Lower lobe of right lung (tissue), 2 donors: ENCODE measurements at regions not wholly inside any gene's neighbourhood (a gene's known extent, or its start where the extent isn't known, plus 50 kb on each side); places are given as distances from the start of the nearest gene placed in this dataset.

ENCODE experiments used
- ATAC-seq, 2 donors: fragments of 200-7000 bp; cut with Tn5 transposase; one replicate each; pipeline ENCODE4 v1.9.1; 2020 to 2022; ENCODE audit warnings: mild to moderate bottlenecking in 2 of 2, moderate library complexity in 2 of 2
- DNase-seq: peaks from one replicate; pipeline ENCODE4 v3.0.0-alpha.2; 2020
- H3K27ac ChIP-seq: fragments of 200-600 bp; one replicate; pipeline ENCODE4 v1.8.0; 2022
- H3K27me3 ChIP-seq: fragments of 200-600 bp; one replicate; pipeline ENCODE4 v1.8.0; 2022; ENCODE audit warnings: low read depth
- H3K36me3 ChIP-seq: fragments of 200-600 bp; one replicate; pipeline ENCODE4 v1.8.0; 2022; ENCODE audit warnings: mild to moderate bottlenecking
- H3K4me1 ChIP-seq: fragments of 200-600 bp; one replicate; pipeline ENCODE4 v1.8.0; 2022
- H3K4me3 ChIP-seq: fragments of 200-600 bp; one replicate; pipeline ENCODE4 v1.8.0; 2022; ENCODE audit warnings: mild to moderate bottlenecking
- H3K9me3 ChIP-seq: fragments of 200-600 bp; one replicate; pipeline ENCODE4 v1.8.0; 2022
- intact Hi-C: fragments of 100-400 bp; cut with DNase I; formaldehyde crosslinking; loops from one replicate; pipeline ENCODE4 v1.11.0; 2022
- TF ChIP-seq, protein P1 (sequence below): fragments of 200-600 bp; IDR thresholded peaks from one replicate; pipeline ENCODE4 v1.8.0; 2022; ENCODE audit warnings: antibody characterized with exemption, mild to moderate bottlenecking
- donor health status: DM: no; HTN: yes; CAD: no; lungs with severe emphysema.

DNA sequence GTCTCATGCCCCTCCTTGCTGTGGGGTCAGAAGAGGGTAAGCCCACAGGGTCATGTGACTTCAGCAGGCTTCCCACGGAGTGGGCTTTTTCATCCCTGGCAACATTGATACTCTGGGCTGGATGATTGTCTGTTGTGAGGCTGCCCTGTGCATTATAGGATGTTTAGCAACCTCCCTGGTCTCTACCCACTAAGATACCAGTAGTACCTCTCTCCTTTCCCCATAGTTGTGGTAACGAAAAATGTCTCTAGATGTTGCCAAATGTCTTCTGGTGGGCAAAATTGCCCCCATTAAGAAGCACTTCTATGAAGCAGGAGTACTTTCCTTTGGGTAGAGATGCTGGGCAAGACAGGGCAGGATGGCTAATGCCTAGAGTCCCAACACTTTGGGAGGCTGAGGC is 232.5 kb upstream of the ZNF217 start:
- intact Hi-C loops: no loop called here

DNA sequence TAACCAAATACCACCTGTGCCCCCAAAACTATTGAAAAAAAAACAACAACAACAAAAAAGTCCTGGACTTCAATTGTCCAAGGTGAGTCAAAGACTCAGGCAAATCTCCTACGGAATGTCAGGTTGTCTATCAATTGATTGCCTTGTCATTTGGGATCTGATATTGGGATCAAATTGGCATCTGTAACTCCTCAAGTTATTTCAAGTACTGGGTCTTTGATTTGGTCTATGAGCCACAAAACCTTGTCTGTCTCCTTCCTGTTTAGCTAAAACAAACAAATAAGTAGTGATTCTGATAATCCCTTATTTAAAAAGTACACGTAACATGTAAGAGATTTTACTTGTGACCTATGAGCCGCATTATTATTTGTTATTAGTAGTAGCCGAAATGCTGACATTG is 231.6 kb upstream of the ZNF217 start:
- DNase-seq (no peak), ATAC-seq (no peak)
- Histone ChIP-seq H3K9me3 (no peaks in the 10 kb centered on the region), H3K27me3 (no peaks in the 10 kb centered on the region), H3K4me3 (no peak overlapping the region), H3K36me3 (no peaks in the 10 kb centered on the region), H3K4me1 (peaks cover 25% of the 10 kb centered on the region), H3K27ac (no peak overlapping the region)
- intact Hi-C loops: no loop called here
- TF ChIP-seq, protein P1, sequence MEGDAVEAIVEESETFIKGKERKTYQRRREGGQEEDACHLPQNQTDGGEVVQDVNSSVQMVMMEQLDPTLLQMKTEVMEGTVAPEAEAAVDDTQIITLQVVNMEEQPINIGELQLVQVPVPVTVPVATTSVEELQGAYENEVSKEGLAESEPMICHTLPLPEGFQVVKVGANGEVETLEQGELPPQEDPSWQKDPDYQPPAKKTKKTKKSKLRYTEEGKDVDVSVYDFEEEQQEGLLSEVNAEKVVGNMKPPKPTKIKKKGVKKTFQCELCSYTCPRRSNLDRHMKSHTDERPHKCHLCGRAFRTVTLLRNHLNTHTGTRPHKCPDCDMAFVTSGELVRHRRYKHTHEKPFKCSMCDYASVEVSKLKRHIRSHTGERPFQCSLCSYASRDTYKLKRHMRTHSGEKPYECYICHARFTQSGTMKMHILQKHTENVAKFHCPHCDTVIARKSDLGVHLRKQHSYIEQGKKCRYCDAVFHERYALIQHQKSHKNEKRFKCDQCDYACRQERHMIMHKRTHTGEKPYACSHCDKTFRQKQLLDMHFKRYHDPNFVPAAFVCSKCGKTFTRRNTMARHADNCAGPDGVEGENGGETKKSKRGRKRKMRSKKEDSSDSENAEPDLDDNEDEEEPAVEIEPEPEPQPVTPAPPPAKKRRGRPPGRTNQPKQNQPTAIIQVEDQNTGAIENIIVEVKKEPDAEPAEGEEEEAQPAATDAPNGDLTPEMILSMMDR: no peak

More for the DNA sequence above, 232.5 kb upstream of the ZNF217 start:
- Histone ChIP-seq H3K4me1 (peaks cover 33% of the 10 kb centered on the region), H3K9me3 (no peaks in the 10 kb centered on the region), H3K4me3 (no peak overlapping the region), H3K27me3 (no peaks in the 10 kb centered on the region), H3K27ac (no peak overlapping the region), H3K36me3 (no peaks in the 10 kb centered on the region)
- DNase-seq (no peak), ATAC-seq (no peak)
- TF ChIP-seq, protein P1: no peak

DNA sequence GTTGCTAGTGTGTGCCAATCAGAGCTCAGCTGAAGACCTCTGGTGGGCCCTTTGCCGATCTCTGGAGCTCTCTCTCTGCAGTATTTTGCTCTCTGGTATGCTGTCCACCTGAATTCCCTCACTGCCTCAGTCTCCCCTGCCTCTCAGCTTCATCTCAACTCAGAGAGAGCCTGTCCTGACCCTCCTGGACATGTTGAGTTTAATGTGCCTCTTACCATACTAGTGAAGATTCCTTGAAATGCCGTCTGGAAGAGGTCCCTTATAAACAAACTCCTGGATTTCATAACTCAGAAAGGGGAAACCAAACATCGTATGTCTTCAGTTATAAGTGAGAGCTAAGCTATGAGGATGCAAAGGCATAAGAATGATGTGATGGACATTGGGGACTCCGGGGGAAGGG is 231.1 kb upstream of the ZNF217 start:
- Histone ChIP-seq H3K36me3 (no peaks in the 10 kb centered on the region), H3K27ac (no peak overlapping the region), H3K27me3 (no peaks in the 10 kb centered on the region), H3K9me3 (no peaks in the 10 kb centered on the region), H3K4me3 (no peak overlapping the region), H3K4me1 (peaks cover 20% of the 10 kb centered on the region)
- no peak for ATAC-seq
- TF ChIP-seq, protein P1: no peak
- intact Hi-C loops: no loop called here
- no peak for DNase-seq

DNA sequence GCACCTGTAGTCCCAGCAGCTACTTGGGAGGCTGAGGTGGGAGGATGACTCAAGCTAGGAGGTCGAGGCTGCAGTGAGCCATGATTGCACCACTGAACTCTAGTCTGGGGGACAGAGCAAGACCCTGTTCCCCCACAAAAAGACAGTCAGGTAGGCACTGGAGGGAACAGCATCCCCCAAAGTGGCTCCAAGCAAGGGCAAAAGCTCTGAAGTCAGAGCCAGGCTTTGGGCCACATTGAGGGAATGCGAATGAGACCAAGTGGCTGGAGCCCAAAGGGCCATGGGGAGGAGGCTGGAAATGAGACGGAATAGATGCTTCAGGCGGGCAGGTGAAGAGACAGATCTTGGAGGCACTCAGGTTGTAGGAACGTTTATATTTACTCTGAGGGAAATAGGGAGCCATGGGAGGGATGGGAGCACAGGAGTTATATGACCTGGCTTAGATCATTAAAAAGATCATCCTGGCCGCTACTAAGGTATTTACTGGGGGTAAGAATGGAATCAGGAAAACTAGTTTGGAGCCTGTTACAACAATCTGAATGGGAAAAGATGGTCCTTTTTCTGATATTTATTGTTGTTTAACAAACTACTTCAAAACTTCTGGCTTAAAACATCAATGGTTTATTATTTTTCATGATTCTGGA is 229.6 kb upstream of the ZNF217 start:
- Histone ChIP-seq H3K27ac (no peak overlapping the region), H3K9me3 (no peaks in the 10 kb centered on the region), H3K4me1 (peaks cover 6% of the 10 kb centered on the region), H3K36me3 (no peaks in the 10 kb centered on the region), H3K27me3 (no peaks in the 10 kb centered on the region), H3K4me3 (no peak overlapping the region)
- no peak for DNase-seq
- intact Hi-C loops: no loop called here
- no peak for ATAC-seq
- TF ChIP-seq, protein P1: no peak

DNA sequence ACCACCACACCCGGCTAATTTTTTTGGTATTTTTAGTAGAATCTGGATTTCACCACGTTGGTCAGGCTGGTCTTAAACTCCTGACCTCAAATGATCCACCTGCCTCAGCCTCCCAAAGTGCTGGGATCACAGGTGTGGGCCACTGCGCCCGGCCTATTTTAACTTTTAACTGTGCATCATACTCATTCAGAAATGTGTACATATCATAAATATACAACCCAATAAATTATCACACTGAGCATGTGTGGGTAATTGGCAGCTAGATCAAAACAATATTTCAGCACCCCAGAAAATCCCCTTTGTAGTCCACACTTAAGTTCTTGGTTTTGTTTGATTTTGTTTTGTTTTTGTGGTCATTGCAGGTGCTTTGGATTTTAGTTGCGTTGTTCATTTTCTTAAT is 228.9 kb upstream of the ZNF217 start:
- intact Hi-C loops: no loop called here
- TF ChIP-seq, protein P1: no peak
- DNase-seq (no peak), ATAC-seq (no peak)
- Histone ChIP-seq H3K27me3 (no peaks in the 10 kb centered on the region), H3K27ac (no peak overlapping the region), H3K4me3 (no peak overlapping the region), H3K4me1 (no peaks in the 10 kb centered on the region), H3K36me3 (no peaks in the 10 kb centered on the region), H3K9me3 (no peaks in the 10 kb centered on the region)
